H1 (cell line): ENCODE measurements at regions not wholly inside any gene's neighbourhood (a gene's known extent, or its start where the extent isn't known, plus 50 kb on each side); places are given as distances from the start of the nearest gene placed in this dataset.

Experiments used
- NRF1 ChIP-seq: IDR thresholded peaks from 2 replicates; pipeline ENCODE4 v1.6.1; 2011; ENCODE audit warnings: mild to moderate bottlenecking, low read depth, low read length, improper control_type of control experiment
- POLR2AphosphoS5 ChIP-seq: IDR thresholded peaks from 2 replicates; pipeline ENCODE4 v1.6.1; 2011; ENCODE audit warnings: low read depth, low read length
- TF ChIP-seq, protein P1 (sequence below), 3 experiments: IDR thresholded peaks; 1 replicate in 2 of 3; 2 replicates in 1 of 3; pipeline versions ENCODE4 v1.5.1 to v1.6.1; 2011; ENCODE audit warnings: low read length in 3 of 3, mild to moderate bottlenecking in 3 of 3, inconsistent platforms in 2 of 3, low read depth in 1 of 3, moderate library complexity in 1 of 3; ENCODE audit not compliant: insufficient read depth in 1 of 3; ENCODE audit errors: control extremely low read depth in 1 of 3
- TF ChIP-seq, protein P2 (sequence below): IDR thresholded peaks from 2 replicates; pipeline ENCODE4 v1.6.1; 2012; ENCODE audit warnings: low read length, inconsistent platforms
- TF ChIP-seq, protein P3 (sequence below): IDR thresholded peaks from 2 replicates; pipeline ENCODE4 v1.6.1; 2012; ENCODE audit warnings: inconsistent platforms

DNA sequence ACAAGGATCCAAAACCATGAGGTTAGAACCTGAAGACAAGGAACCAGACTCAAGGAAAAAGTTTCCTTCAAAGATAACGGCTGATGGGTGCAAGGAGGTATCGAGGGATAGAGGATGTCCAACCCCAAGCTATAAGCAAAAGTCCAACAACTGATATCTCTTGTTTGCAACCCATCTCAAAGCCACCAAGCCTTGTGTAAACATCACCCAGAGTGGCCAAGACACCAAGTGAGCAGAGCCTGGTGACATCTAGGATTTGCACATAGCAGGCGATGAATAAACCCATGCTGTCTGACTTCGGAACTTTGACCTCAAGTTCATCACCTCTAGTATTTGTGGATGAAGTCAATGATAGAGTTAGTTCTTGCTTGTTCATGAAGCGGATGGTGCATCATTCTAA is 180.7 kb downstream of the ETS2 start (continued):
- TF ChIP-seq, protein P1, sequence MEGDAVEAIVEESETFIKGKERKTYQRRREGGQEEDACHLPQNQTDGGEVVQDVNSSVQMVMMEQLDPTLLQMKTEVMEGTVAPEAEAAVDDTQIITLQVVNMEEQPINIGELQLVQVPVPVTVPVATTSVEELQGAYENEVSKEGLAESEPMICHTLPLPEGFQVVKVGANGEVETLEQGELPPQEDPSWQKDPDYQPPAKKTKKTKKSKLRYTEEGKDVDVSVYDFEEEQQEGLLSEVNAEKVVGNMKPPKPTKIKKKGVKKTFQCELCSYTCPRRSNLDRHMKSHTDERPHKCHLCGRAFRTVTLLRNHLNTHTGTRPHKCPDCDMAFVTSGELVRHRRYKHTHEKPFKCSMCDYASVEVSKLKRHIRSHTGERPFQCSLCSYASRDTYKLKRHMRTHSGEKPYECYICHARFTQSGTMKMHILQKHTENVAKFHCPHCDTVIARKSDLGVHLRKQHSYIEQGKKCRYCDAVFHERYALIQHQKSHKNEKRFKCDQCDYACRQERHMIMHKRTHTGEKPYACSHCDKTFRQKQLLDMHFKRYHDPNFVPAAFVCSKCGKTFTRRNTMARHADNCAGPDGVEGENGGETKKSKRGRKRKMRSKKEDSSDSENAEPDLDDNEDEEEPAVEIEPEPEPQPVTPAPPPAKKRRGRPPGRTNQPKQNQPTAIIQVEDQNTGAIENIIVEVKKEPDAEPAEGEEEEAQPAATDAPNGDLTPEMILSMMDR (IDR thresholded peaks at IDR 0.05; ENCODE audit: control extremely low read depth in 1 of 3, insufficient read depth in 1 of 3, low read depth in 1 of 3, low read length in 3 of 3), result no peak
- TF ChIP-seq POLR2AphosphoS5 (no peak), NRF1 (no peak)
- TF ChIP-seq, protein P2, sequence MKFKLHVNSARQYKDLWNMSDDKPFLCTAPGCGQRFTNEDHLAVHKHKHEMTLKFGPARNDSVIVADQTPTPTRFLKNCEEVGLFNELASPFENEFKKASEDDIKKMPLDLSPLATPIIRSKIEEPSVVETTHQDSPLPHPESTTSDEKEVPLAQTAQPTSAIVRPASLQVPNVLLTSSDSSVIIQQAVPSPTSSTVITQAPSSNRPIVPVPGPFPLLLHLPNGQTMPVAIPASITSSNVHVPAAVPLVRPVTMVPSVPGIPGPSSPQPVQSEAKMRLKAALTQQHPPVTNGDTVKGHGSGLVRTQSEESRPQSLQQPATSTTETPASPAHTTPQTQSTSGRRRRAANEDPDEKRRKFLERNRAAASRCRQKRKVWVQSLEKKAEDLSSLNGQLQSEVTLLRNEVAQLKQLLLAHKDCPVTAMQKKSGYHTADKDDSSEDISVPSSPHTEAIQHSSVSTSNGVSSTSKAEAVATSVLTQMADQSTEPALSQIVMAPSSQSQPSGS, result no peak
- TF ChIP-seq, protein P3, sequence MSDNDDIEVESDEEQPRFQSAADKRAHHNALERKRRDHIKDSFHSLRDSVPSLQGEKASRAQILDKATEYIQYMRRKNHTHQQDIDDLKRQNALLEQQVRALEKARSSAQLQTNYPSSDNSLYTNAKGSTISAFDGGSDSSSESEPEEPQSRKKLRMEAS, result no peak
